ENCODE measurements at regions not wholly inside any gene's neighbourhood (a gene's known extent, or its start where the extent isn't known, plus 50 kb on each side); places are given as distances from the start of the nearest gene placed in this dataset.

DNA sequence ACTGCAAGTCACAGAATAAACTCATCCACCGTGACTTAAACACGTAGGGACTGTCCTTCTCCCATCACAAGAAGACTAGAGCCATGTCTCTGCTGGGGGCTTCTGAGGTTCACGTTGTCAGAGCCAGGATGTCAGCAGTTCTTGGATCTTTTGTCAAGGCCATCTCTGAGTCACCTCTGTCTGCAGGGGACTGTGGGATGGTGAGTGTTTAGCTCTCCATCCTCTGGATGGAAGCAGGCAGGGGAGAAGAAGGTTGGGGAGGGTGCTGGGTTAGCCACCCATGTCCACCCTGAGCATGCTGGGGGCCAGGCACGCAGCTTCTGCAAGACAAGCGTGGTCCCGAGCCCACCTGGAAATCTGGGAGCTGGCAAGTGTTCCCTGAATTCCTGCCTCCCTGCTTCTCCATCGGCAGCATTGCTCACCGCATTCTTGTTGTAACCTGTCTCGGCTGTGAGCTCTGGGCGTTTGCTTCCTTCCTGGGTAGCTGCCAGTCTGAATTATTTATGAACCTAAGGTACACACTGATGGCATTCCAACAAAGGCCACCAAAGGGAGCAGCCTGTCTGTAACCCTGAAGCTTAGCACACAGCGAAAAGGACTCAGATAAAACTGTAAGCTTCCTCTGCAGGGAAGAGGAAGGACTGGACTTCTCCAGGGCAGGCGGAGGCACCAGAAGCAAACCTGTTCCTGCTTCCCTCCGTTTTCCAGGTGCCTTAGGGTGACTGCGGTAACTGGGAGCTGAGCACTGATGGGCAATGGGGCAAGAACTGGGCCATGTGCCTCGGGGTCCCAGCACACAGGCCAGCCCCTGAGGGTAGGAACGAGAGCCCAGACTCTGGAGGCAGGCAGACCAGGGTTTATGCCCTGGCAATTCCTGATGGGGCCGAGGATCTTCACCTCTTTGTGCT, 88.6 kb downstream of the RIPK4 start:
- TF ChIP-seq POLR2A (IDR thresholded peaks at IDR 0.05; ENCODE audit: low read depth, low read length) (no peak), POLR2AphosphoS5 (IDR thresholded peaks at IDR 0.05; ENCODE audit: low read depth, low read length) (no peak), SPI1 (IDR thresholded peaks at IDR 0.05; ENCODE audit: low read depth, low read length) (no peak)

Measured in GM12891 (cell line).